ENCODE measurements at regions not wholly inside any gene's neighbourhood (a gene's known extent, or its start where the extent isn't known, plus 50 kb on each side); places are given as distances from the start of the nearest gene placed in this dataset.
A peak's percentile ranks its signal among the peaks of the same experiment; 100 is the strongest.

DNA sequence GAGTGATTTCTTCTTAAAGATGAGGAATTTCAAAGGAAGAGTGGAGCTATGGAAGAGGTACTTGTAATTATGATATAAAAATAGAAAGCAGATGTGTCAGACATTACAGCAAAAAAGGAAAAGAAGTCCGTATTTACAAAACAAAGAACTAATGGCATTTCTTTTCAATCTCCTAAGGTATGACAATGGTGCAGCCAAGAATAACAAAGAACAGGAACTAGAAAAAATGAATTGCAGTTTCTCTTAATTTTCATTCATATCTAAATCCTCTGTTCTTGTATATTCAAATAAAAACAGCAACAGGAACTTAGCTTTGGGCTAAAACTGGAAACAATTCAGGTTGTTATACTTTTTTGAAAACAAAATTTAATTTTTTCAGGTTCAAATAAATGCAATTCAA, 105.1 kb downstream of the SPRY1 start:
- DNase-seq: no peak

DNA sequence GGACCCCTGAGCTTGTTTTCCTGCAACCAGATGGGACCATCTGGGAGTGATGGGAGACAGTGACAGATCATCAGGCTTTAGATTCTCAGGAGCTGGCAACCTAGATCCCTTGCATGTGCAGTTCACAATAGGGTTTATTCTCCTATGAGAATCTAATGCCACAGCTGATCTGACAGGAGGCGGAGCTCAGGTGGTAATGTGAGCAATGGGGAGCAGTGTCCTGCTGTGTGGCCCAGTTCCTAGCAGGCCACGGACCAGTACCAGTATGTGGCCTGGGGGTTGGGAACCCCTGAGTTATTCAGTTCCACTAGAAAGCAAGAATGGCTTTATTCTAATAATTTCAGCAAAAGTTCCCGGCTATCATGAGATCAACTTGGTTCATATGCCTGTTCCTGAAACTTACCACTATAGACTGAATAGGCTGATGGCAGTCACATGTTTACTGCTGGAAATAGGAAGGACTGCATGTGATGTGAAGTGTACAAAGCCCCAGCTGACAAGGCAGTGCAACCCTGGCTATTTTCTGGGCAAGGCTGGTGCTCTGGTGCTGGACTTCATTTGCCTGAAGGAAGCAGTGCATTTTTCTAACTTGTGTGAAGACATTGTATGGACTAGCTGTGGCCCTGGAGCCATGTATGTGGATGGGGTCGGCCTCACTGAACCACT, 107.2 kb downstream of the SPRY1 start:
- DNase-seq: no peak

DNA sequence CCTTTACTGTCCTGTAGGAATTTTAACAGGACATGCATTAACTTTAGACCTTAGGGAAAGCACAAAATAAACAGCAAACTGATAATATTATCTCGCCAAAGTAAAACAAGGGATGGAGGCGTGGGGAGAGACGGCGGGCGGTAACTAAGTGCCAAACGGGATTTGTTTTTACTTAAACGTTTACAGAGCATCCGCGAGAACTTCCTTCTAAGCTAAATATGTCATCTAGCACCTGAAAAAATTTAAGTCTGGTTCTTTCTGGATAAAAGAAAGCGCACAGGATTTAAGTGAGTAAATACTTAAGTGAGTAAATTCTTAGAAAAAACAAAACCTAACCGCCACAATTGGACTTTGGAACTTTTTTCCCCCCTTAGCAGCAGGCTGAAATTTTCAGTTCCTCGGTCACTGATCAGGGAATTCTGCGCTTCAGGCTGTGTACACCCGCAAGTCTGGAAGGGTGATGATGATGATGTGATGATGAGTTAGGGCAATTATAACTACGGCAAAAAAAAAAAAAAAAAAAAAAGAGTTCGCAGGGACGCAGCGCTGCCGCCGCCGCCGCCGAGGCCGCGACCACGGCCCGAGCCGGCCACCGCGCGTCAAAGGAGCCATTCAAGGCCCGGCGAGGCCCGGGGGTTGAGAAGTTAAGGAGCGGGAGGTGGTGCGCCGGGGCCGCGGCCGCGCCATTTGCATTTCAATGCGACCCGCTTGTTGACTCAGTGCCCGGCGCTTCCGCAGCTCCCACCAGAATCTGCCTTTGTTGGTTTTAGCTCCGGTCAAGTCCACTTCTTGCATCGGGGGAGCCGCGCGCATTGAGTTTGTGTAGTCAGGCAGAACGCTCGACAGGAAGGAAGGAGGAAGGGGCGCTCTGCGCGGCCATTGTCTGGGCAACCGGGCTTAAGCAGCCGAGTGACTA, 108.8 kb downstream of the SPRY1 start:
- DNase-seq: no peak

DNA sequence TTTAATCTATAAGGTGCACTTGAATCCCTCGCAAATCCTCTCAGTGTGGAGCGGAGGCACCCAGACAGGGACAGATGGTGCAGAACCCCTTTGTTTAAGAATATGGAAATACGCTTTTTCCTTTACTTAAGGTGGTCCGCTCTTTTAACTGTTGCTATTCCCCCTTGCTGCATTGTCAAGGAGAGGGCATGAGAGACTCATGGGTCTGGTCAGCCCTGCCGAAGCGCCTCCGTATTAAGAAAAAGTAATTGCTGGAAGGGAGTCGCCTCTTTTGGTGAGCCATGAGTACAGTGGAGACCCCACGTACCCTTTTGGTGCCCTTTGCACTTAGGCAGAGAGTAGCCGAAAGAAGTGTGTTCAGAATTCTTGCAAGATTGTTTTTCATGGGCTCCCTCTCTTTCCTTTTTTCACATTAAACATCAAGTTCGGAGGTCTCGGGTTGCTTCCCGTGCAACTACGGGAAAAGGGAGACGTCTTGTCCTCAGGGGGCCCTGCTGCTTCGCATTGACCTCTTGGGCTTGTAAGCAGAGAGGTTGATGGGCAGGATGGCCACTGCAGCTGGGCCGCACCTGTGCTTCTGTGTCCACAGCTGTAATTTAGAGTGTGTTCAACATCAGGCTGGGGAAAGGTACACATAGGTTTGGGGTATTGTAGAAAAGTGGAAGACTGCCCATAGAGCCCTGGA, 109.6 kb downstream of the SPRY1 start:
- no peak for DNase-seq

GRCh38 chr4:123507376-123507775, 110.8 kb downstream of the SPRY1 start:
- DNase-seq: no peak

GRCh38 chr4:123510221-123510620, 113.6 kb downstream of the SPRY1 start:
- DNase-seq: no peak

DNA sequence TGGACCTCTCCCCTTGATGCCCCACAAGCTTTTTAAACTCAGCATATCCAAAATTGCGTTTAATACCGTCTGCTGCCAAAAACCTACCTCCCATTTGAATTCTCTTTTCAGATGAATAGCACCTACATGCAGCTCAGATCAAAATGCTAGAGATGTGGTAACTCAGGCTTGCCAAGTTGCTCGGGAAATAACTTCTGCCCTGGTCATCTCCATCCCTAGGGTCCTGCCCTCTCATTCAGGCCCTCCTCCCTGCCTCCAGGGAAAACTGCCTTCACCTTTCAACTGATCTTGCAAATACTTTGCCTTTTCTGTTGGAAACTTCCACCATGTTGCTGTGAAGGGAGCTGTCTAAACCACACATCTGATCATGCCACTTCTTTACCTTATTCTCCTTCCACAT, 114.1 kb downstream of the SPRY1 start:
- no peak for DNase-seq

DNA sequence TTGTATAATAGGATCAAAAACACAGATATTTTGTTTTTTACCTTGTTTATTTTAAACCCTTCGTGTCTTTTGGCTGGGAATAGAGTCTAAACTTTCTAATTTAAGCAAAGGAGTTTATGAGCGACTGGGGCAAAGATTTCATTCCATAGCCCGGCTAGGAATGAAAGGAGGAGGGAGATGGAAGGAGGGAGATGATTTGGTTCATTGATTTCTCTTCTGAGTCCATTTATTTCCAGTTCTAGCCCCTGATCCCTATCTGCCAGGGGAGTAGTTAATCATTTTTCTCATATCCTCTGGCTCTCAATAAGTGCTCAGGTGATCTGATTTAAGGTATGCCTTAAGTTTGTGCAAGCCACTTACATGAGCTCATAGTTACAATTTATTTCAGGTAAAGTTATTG, 120.0 kb downstream of the SPRY1 start:
- no peak for DNase-seq

DNA sequence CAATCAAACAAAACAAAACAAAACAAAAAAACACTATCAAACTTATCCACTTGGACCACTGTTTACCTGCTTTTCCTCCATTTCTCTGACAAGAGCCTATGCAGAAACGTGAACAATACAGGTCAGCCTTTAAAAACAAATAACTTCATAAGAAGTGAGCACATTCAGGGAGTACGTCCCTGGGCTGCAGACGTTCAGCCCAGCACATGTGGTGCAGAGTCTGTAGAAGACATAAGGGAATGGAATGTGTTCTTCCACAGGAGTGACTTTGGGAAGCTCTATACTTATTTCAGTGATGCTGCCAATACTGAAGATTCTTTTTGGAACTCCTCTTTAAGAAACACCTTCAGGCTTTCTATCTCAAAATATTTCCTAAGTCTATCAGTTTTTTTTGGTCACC, 120.6 kb downstream of the SPRY1 start:
- DNase-seq: no peak

GRCh38 chr4:123517971-123518370, 121.4 kb downstream of the SPRY1 start:
- DNase-seq: no peak

- DNase-seq: no peak
Observed at GRCh38 chr4:123520325-123520724, 123.7 kb downstream of the SPRY1 start.

DNA sequence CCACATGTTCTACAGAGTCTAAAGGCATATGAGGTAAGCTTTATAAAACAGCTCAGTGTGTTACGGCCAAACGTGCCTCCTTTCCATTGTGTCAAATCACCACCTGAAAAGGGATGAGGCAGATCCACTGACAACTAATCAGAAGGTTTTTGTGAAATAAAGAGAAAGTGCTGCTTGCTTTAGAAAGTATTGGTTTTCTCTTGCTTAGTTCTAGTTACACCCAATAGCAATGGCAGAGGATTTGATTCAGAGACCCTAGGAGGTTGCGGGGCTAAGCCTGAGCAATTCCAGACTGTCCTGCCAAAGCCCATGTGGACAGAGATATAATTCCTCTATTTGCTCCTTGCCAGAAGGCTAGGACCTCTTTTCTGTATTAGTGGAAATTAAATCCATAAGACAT, 125.5 kb downstream of the SPRY1 start:
- no peak for DNase-seq

DNA sequence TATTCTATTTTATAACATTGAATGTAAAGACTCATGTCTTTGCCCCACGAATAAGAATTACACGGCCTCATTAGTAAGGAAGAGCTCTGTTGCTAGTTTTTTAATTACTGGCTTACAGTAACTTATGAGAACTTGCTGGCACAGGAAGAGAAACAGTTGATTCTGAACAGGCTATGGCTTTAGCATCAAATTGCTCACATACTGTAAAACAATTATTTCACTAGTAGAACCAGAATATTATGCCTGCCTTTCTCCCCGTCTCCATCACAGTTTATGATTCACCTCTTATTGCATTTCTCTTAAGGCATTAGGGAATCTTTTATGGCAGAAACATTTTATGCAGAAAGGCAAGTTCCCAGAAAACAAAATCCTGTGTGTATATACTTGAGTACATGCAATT, 126.1 kb downstream of the SPRY1 start:
- DNase-seq: no peak

DNA sequence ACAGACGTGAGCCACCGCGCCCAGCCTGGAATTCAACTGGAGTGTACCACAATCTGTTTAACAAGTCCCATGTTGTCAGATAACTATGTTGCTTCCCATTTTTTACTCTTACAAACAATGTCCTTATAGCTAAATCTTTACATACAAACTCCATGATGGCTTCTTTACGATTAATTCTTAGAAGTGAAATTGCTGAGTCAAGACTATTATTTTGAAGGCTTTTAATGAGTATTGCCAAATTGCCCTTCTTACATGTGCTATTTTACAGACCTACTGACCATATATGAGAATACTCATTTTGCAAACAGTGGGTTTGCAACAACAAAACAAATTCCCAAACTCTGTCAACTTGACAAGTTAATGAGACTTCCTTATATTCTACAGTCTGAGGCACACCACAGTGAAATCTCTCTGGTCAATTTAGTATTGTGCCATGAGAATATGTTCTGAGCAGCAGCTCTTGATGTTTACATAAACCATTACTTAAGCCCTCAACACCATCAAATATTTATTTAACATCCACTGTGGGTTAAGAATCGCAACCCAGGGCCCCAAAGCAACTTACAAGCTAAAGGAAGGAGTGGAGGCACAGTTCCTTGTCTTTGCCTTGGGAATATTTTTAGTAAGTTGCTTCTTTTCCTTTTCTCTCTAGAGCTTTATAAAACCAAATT, 128.5 kb downstream of the SPRY1 start:
- DNase-seq: no peak

DNA sequence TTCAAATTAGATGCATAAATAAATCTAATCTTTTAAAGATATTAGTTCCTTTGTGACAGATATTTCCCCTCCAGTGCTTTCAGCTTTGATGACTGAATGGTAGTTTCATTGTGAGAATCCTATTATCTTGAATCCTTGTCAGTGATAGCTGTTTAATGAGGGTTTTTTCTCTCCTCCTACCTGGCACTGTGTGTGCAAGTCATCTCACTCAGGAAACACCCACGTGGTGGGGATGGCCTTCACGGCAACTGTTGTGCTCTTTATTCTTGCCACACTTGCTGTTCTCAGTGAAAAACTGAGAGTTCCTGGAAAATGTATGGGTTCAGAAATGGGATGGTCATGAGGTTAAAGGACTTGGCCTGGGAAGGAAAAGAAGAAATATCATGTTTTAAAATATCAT, 129.9 kb downstream of the SPRY1 start:
- DNase-seq: no peak

DNA sequence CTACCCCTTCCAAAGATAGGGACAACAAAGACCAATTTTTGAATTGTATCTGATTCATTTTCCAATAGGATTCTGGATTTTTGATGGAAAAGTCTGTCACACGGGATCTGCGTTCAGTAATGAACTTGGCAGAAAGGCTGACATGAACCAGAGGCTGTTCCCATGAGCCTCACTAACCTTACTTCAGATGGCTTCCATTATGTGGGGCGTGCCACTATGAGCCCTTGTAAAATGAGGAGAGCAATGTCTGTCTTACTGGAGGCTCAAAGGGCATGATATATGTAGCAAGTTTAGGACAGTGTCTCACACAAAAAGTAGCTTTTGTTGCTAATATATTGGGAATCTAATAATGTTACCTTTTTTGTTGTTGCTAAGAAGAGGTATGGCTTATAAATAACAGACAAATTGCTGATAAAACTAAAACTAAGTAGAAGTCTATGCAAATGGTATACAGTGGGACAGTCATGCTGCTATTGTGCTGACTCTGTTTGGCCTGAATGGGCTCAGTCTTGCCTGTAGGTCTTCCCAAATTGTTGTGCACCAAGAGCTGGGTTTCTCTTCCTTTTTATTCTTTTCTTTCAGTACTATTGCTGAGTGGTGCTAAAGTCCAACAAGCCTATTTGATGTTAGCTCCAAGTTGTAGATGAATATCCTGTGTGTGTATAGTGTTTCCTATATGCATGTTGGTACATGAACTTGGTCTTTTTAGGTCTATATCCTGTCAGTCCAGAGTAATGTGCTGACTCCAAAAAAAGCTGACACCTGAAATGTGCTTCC, 132.1 kb downstream of the SPRY1 start:
- DNase-seq: no peak

DNA sequence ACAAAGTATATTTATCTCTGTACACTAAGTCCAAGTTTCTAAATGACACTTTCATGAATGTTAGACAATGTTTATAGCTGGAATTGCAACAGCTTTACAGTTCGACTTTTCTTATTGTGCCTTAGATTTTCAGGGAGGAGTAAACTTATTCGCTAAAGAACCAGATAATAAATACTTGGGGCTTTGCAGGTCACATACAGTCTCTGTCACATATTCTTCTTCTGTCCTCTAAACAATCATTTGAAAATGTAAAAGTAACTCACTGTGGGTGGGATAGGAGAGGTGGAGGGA, 132.6 kb downstream of the SPRY1 start:
- DNase-seq: no peak

- no peak for DNase-seq
Observed at GRCh38 chr4:123530357-123530756, 133.8 kb downstream of the SPRY1 start.

GRCh38 chr4:123535037-123535748, 138.6 kb downstream of the SPRY1 start:
- DNase-seq: no peak

GRCh38 chr4:123536225-123536624, 139.6 kb downstream of the SPRY1 start:
- no peak for DNase-seq

DNA sequence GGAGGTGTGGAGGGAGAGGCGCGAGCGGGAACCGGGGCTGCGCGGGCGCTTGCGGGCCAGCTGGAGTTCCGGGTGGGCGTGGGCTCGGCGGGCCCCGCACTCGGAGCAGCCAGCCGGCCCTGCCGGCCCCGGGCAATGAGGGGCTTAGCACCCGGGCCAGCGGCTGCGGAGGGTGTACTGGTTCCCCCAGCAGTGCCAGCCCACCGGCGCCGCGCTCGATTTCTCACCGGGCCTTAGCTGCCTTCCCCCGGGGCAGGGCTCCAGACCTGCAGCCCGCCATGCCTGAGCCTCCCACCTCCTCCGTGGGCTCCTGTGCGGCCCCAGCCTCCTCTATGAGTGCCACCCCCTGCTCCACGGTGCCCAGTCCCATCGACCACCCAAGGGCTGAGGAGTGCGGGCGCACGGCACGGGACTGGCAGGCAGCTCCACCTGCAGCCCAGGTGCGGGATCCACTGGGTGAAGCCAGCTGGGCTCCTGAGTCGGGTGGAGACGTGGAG, 141.4 kb downstream of the SPRY1 start:
- DNase-seq: peak; percentile 4
